ENCODE measurements at regions not wholly inside any gene's neighbourhood (a gene's known extent, or its start where the extent isn't known, plus 50 kb on each side); places are given as distances from the start of the nearest gene placed in this dataset.
"Not testable (repeated sequence)": the region's sequence is repeated elsewhere in the genome, so short reads cannot be mapped to it uniquely, and the experiment has no call there.

- Histone ChIP-seq H3K27ac (no peak overlapping the region), H3K4me3 (no peak overlapping the region), H3K4me1 (ENCODE audit: insufficient read depth) (no peaks in the 10 kb centered on the region), H3K9me3 (no peaks in the 10 kb centered on the region), H3K27me3 (no peaks in the 10 kb centered on the region), H3K36me3 (no peaks in the 10 kb centered on the region)
- DNase-seq = no peak
- WGBS, 3 donors = 24 to 56% (median 32%) methylated on average over 1 of the region's 1 CpG
- intact Hi-C loops (cut with DNase I) = no loop called here
- TF ChIP-seq POLR2A (IDR thresholded peaks at IDR 0.05) = no peak
- no peak for TF ChIP-seq EP300 (IDR thresholded peaks at IDR 0.05)
- TF ChIP-seq CTCF (IDR thresholded peaks at IDR 0.05) = no peak
These were observed 63.4 kb downstream of the ASCL1 start for GRCh38 chr12:103020839-103021238.

GRCh38 chr12:103021538-103022218 is 64.2 kb downstream of the ASCL1 start:
- intact Hi-C loops (cut with DNase I) = no loop called here
- Histone ChIP-seq H3K9me3 (no peaks in the 10 kb centered on the region), H3K4me1 (ENCODE audit: insufficient read depth) (no peaks in the 10 kb centered on the region), H3K27ac (no peak overlapping the region), H3K36me3 (no peaks in the 10 kb centered on the region), H3K27me3 (no peaks in the 10 kb centered on the region), H3K4me3 (no peak overlapping the region)
- TF ChIP-seq CTCF (IDR thresholded peaks at IDR 0.05) (no peak), POLR2A (IDR thresholded peaks at IDR 0.05) (no peak), EP300 (IDR thresholded peaks at IDR 0.05) (no peak)
- no peak for DNase-seq
- 74 to 78% (median 76%) methylated on average over 3 of the region's 3 CpGs for WGBS, 3 donors

GRCh38 chr12:103024650-103025049 is 67.2 kb downstream of the ASCL1 start:
- H3K27ac ChIP-seq = no peak overlapping the region
- H3K27me3 ChIP-seq = no peaks in the 10 kb centered on the region
- H3K4me3 ChIP-seq = no peak overlapping the region
- 68 to 84% (median 68%) methylated on average over 1 of the region's 1 CpG for WGBS, 3 donors
- intact Hi-C loops (cut with DNase I) = no loop called here
- H3K36me3 ChIP-seq = no peaks in the 10 kb centered on the region
- H3K9me3 ChIP-seq = no peaks in the 10 kb centered on the region
- DNase-seq = no peak
- no peaks in the 10 kb centered on the region for H3K4me1 ChIP-seq (ENCODE audit: insufficient read depth)
- TF ChIP-seq CTCF (IDR thresholded peaks at IDR 0.05) = no peak

GRCh38 chr12:103026643-103027042 is 69.2 kb downstream of the ASCL1 start:
- H3K9me3 ChIP-seq; intact Hi-C loops (cut with DNase I); H3K27me3 ChIP-seq; H3K36me3 ChIP-seq; H3K4me1 ChIP-seq (ENCODE audit: insufficient read depth); H3K4me3 ChIP-seq; H3K27ac ChIP-seq: not testable (repeated sequence)
- WGBS, 3 donors = 3 to 8% (median 5%) methylated on average over 3 of the region's 3 CpGs
- DNase-seq = peak in 4 of 5 donors; percentile 15 to 53 (median 33)

GRCh38 chr12:103028881-103029639 is 71.6 kb downstream of the ASCL1 start:
- WGBS, 3 donors = 75 to 82% (median 75%) methylated on average over 6 of the region's 6 CpGs
- no peak overlapping the region for H3K4me3 ChIP-seq
- TF ChIP-seq EP300 (IDR thresholded peaks at IDR 0.05) (no peak), POLR2A (IDR thresholded peaks at IDR 0.05) (no peak), CTCF (IDR thresholded peaks at IDR 0.05) (no peak)
- DNase-seq = no peak
- no peaks in the 10 kb centered on the region for H3K27me3 ChIP-seq
- H3K36me3 ChIP-seq = no peaks in the 10 kb centered on the region
- intact Hi-C loops (cut with DNase I) = no loop called here
- no peaks in the 10 kb centered on the region for H3K9me3 ChIP-seq
- no peaks in the 10 kb centered on the region for H3K4me1 ChIP-seq (ENCODE audit: insufficient read depth)
- no peak overlapping the region for H3K27ac ChIP-seq

All from ovary (tissue), 7 donors.